ENCODE measurements at regions not wholly inside any gene's neighbourhood (a gene's known extent, or its start where the extent isn't known, plus 50 kb on each side); places are given as distances from the start of the nearest gene placed in this dataset.
"Not testable (repeated sequence)": the region's sequence is repeated elsewhere in the genome, so short reads cannot be mapped to it uniquely, and the experiment has no call there.

DNA sequence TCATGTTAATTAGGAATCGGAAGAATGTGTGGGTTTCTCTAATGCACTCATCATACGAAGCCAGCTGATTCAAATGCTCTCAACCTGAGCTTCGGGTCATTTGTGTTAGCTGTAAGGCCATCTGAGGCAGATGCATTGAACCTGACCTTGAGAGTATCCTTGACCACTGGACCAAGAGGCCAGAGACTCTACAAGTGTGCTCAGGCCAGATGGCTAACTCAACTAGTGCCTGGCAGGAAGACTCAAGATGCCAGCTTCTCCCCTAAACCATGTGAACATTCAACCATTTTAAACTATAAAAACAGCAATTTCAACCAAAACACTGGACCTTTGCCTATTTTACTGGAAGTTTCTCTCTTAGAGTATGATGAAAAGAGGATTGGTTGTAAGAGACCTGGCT, 168.6 kb upstream of the CDH4 start:
- H3K27me3 ChIP-seq (replicated peaks), result no peaks in the 10 kb centered on the region
- no peak overlapping the region for H3K4me3 ChIP-seq
- H3K4me1 ChIP-seq (replicated peaks), result no peaks in the 10 kb centered on the region
- DNase-seq (ENCODE audit: low read depth in 1 of 2, low spot score in 2 of 2), result no peak
- H3K27ac ChIP-seq, result no peak overlapping the region
- no peaks in the 10 kb centered on the region for H3K36me3 ChIP-seq
- H3K9me3 ChIP-seq (replicated peaks), result no peaks in the 10 kb centered on the region

DNA sequence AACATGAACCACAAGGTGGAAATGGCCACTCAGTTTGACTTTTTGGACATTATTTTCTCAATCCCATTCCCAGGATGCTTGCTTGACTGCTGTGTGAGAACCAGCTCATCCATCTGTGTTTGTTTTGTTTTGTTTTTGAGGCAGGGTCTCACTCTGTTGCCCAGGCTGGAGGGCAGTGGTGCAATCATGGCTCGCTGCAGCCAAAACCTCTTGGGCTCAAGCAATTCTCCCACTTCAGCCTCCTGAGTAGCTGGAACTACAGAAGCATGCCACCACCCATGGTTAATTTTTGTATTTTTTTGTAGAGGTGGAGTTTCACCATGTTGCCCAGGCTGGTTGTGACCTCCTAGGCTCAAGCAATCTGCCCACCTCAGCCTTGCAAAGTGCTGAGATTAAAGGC, 166.0 kb upstream of the CDH4 start:
- Histone ChIP-seq H3K9me3 (replicated peaks) (no peaks in the 10 kb centered on the region), H3K36me3 (no peaks in the 10 kb centered on the region), H3K4me1 (replicated peaks) (no peaks in the 10 kb centered on the region), H3K4me3 (no peak overlapping the region), H3K27me3 (replicated peaks) (no peaks in the 10 kb centered on the region), H3K27ac (no peak overlapping the region)
- no peak for DNase-seq (ENCODE audit: low read depth in 1 of 2, low spot score in 2 of 2)

DNA sequence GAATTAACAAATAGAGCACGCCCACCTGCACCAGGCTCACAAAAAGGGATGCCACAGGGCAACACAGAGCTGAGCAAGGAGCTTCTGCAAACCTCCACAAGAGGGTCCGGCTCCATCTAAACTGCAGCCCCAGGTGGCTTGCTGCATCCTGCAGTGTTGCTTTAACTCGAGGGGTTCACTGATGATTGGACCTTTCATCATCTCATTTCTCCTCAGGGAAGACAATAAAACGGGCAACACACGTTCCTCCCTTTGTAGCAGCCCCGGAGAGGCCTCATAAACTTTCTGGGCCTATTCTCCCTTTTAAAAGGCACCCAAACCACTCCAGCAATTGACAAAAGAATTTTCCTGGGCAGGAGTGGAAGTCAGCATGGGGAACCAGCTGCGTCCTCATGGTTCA, 161.5 kb upstream of the CDH4 start:
- Histone ChIP-seq H3K27me3 (replicated peaks) (no peaks in the 10 kb centered on the region), H3K36me3 (no peaks in the 10 kb centered on the region), H3K4me1 (replicated peaks) (no peaks in the 10 kb centered on the region), H3K9me3 (replicated peaks) (no peaks in the 10 kb centered on the region), H3K4me3 (no peak overlapping the region), H3K27ac (no peak overlapping the region)
- no peak for DNase-seq (ENCODE audit: low read depth in 1 of 2, low spot score in 2 of 2)

DNA sequence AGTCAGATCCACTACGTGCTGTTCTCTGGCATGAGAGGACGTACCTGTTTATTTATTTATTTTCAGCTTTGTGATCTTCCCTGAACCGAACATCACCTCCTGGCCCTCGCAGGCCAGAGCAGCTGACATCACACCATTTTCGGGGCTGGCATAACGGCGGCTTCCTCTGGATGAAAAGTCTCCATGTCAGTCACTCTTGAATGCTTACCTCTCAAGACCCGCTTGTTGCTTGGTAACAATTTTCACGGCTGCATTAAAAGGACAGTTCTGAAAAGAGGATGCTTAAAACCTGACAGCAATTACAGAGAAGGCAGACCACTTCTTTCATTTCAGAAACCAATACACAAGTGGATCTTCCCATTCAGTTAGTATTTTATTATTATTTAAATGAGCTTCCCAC, 159.8 kb upstream of the CDH4 start:
- no peak for DNase-seq (ENCODE audit: low read depth in 1 of 2, low spot score in 2 of 2)
- no peak overlapping the region for H3K27ac ChIP-seq
- no peaks in the 10 kb centered on the region for H3K9me3 ChIP-seq (replicated peaks)
- H3K27me3 ChIP-seq (replicated peaks), result no peaks in the 10 kb centered on the region
- H3K4me1 ChIP-seq (replicated peaks), result no peaks in the 10 kb centered on the region
- H3K36me3 ChIP-seq, result no peaks in the 10 kb centered on the region
- no peak overlapping the region for H3K4me3 ChIP-seq

DNA sequence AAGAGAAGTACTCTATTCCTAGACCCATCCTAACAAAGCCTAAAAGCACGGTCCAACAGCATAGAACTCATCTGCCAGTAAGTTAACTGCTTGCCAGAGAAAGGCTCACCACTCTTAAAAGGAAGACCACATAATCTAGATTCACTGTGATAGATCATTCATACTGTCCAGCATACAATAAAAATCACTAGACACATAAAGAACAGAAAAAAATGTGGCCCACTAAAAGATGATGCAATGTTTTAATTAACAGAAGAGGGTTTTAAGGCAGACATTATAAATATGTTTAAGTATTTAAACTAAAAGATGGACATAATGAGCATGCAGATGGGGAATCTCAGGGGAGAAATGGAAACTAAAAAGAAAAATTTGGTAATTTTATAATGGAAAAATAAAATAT, 157.5 kb upstream of the CDH4 start:
- no peak for DNase-seq (ENCODE audit: low read depth in 1 of 2, low spot score in 2 of 2)
- H3K4me1 ChIP-seq (replicated peaks), result no peaks in the 10 kb centered on the region
- no peaks in the 10 kb centered on the region for H3K27me3 ChIP-seq (replicated peaks)
- no peaks in the 10 kb centered on the region for H3K9me3 ChIP-seq (replicated peaks)
- H3K36me3 ChIP-seq, result no peaks in the 10 kb centered on the region
- H3K27ac ChIP-seq, result no peak overlapping the region
- no peak overlapping the region for H3K4me3 ChIP-seq

DNA sequence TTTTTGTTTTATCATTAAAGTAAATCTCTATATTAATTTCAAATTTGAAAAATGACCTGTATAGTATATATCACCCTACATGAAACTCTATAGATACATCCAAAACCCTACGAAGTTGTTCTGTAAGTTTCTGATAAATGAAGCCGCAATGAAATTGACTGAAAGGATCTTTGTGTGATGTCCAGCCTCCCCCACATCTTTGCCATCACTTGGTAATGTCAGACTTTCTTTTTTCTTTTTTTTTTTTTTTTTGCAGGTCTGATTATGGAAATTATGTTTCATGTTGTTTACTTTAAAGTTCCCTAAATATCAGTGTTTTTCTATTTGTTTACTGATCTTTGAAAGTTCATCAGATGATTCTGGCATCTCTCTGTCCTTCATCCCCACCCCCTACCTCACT, 155.6 kb upstream of the CDH4 start:
- Histone ChIP-seq H3K4me3 (no peak overlapping the region), H3K27ac (no peak overlapping the region)
- no peak for DNase-seq (ENCODE audit: low read depth in 1 of 2, low spot score in 2 of 2)

DNA sequence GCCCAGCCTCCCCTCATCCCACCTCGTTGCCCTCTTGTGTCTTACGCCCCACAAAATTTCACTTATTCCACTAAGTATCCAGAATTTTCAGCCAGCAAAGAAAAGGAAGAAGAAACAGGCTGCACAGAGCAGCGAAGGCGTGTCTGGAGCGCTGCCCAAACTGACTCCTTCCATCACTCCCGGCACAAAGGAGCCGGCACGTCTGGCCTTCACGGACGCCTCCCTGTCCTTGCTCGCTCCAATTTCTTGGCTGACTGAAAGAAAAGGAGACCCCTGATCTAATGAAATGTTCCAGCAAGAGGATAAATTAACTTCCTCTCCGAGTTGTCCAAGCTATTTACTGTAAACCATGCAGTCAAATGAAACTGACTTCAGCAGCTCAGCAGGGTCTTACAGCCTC, 152.3 kb upstream of the CDH4 start:
- H3K27me3 ChIP-seq (replicated peaks), result 0 out of 2 replicates have a peak, but pooled peaks cover 5% of the 10 kb centered on the region
- no peaks in the 10 kb centered on the region for H3K4me1 ChIP-seq (replicated peaks)
- no peaks in the 10 kb centered on the region for H3K9me3 ChIP-seq (replicated peaks)
- no peak overlapping the region for H3K27ac ChIP-seq
- H3K36me3 ChIP-seq, result no peaks in the 10 kb centered on the region
- DNase-seq (ENCODE audit: low read depth in 1 of 2, low spot score in 2 of 2), result no peak
- no peak overlapping the region for H3K4me3 ChIP-seq

More for the DNA sequence above, 155.6 kb upstream of the CDH4 start:
- H3K36me3 ChIP-seq, result no peaks in the 10 kb centered on the region
- no peaks in the 10 kb centered on the region for H3K27me3 ChIP-seq (replicated peaks)
- no peaks in the 10 kb centered on the region for H3K4me1 ChIP-seq (replicated peaks)
- H3K9me3 ChIP-seq (replicated peaks), result no peaks in the 10 kb centered on the region

DNA sequence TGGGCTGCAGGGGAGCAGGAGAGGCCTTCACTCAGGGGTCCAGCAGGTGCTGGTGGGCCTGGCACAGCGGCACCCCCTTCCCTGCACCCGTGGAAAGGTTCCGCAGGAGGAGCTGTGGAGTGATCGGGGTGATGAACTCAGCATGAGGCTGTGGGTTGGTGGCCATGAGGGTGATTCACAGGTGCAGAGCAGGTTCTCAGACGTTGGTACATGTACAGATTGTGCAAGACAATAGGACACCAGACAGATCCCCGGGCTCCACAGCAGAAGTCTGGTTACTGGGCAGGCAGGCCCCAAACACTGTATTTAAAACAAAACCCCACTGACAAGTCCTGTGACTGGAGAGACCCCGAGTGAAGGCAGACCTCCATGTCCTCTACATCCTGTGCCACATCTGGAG, 151.6 kb upstream of the CDH4 start:
- no peak for DNase-seq (ENCODE audit: low read depth in 1 of 2, low spot score in 2 of 2)
- H3K4me1 ChIP-seq (replicated peaks), result no peaks in the 10 kb centered on the region
- H3K4me3 ChIP-seq, result no peak overlapping the region
- no peaks in the 10 kb centered on the region for H3K9me3 ChIP-seq (replicated peaks)
- 0 out of 2 replicates have a peak, but pooled peaks cover 5% of the 10 kb centered on the region for H3K27me3 ChIP-seq (replicated peaks)
- no peaks in the 10 kb centered on the region for H3K36me3 ChIP-seq
- H3K27ac ChIP-seq, result no peak overlapping the region

DNA sequence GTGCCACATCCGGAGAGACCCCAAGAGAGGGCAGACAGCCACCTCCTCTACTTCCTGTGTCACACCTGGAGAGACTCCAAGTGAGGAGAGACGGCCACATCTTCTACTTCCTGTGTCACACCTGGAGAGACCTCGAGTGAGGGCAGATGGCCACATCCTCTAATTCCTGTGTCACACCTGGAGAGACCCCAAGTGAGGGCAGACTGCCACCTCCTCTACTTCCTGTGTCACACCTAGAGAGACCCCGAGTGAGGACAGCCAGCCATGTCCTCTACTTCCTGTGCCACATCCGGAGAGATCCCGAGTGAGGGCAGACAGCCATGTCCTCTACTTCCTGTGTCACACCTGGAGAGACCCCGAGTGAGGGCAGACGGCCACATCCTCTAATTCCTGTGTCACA, 150.7 kb upstream of the CDH4 start:
- H3K36me3 ChIP-seq, H3K4me3 ChIP-seq: not testable (repeated sequence)

DNA sequence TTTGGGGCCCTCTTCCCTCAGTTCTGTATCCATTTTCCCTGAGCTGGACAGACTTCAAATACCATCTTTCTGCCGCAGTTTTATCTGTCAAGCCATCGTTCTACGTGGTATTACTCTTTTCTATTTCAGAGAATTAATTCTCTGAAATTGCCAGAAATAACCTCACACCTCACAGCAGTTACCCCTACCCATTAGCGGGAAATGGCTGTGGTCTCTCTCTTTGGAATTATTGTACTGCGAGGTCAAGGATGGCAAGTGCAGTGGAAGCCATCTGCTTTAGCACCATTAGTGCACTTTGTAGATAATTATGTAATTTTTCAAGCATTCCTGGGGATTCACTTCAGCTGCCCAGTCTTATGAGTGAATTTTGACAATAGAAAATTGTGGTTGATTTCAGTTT, 147.8 kb upstream of the CDH4 start:
- no peaks in the 10 kb centered on the region for H3K36me3 ChIP-seq
- DNase-seq (ENCODE audit: low read depth in 1 of 2, low spot score in 2 of 2), result no peak
- 0 out of 2 replicates have a peak, but pooled peaks cover 5% of the 10 kb centered on the region for H3K27me3 ChIP-seq (replicated peaks)
- H3K4me3 ChIP-seq, result no peak overlapping the region
- H3K4me1 ChIP-seq (replicated peaks), result no peaks in the 10 kb centered on the region
- no peak overlapping the region for H3K27ac ChIP-seq
- no peaks in the 10 kb centered on the region for H3K9me3 ChIP-seq (replicated peaks)

More for the DNA sequence above, 150.7 kb upstream of the CDH4 start:
- not testable (repeated sequence) for H3K4me1 ChIP-seq (replicated peaks); H3K27me3 ChIP-seq (replicated peaks); DNase-seq (ENCODE audit: low read depth in 1 of 2, low spot score in 2 of 2); H3K27ac ChIP-seq; H3K9me3 ChIP-seq (replicated peaks)

DNA sequence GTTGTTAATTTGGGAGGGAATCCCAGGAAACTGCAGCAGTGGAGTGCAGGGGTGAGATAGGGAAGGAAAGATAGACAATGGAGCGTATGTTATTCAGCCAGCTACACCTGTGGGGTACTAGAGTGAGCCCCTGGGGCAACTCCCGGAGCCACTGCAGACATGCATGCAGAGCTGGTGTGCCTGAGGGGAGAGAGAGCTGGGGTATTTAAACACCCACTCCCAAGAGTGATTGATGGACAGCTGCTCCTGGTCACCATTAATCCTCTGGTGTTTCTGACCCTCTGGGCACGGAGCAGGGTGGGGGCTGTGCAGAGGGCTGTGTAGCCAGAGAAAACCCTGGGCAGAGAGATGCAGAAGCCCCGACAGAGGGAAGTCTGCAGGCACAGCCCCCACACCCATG, 146.7 kb upstream of the CDH4 start:
- Histone ChIP-seq H3K36me3 (no peaks in the 10 kb centered on the region), H3K4me1 (replicated peaks) (no peaks in the 10 kb centered on the region), H3K27ac (no peak overlapping the region), H3K27me3 (replicated peaks) (0 out of 2 replicates have a peak, but pooled peaks cover 5% of the 10 kb centered on the region), H3K9me3 (replicated peaks) (no peaks in the 10 kb centered on the region), H3K4me3 (no peak overlapping the region)
- no peak for DNase-seq (ENCODE audit: low read depth in 1 of 2, low spot score in 2 of 2)

DNA sequence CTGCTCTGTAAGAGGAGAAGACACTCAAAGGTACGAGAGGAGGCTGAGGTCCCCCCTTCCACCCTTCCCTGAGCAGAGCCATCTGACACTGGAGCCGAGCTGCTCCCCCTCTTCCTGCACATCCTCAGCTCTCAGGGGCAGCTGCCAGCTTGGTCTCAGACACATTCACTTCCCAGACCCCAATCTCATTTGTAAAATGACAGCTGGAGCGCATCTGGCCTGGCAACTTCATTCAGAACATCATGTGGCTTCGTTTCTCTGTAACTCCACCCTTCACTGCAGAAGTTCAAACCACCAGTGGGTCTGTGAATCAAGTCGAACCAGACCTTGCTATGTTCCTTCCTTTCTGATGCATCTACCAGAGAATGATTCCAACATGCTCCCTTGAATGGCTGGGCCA, 145.6 kb upstream of the CDH4 start:
- Histone ChIP-seq H3K9me3 (replicated peaks) (no peaks in the 10 kb centered on the region), H3K4me1 (replicated peaks) (no peaks in the 10 kb centered on the region), H3K4me3 (no peak overlapping the region), H3K27ac (no peak overlapping the region), H3K27me3 (replicated peaks) (0 out of 2 replicates have a peak, but pooled peaks cover 5% of the 10 kb centered on the region), H3K36me3 (no peaks in the 10 kb centered on the region)
- DNase-seq (ENCODE audit: low read depth in 1 of 2, low spot score in 2 of 2), result no peak

DNA sequence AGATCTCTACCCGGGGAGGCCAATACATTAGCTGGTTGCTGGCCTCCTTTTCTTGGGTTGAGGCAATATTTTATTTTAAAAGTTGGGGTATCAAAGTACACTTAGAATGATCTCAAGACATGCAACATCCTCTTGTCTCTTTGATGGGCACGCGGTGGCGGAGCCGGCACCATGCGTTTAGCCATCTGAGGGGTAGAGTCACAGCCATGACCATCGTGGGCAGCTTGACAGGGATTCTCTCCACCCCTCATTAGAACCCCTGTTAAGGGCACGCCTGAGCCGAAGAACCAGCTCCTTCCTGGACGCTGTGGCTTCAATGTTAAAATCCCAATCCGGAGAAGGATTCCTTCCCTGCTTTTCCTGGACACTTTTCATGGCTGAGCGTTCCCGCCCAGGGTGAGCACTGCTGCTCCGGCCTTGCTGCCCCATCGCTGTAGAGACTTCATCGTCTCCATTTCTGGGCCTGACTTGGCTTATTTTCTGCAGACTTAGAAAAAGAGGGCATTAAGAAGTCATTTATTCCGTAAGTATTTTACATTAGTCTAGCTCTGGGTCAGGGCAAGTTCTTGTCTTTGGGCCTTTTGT, 142.7 kb upstream of the CDH4 start:
- no peak overlapping the region for H3K27ac ChIP-seq

DNA sequence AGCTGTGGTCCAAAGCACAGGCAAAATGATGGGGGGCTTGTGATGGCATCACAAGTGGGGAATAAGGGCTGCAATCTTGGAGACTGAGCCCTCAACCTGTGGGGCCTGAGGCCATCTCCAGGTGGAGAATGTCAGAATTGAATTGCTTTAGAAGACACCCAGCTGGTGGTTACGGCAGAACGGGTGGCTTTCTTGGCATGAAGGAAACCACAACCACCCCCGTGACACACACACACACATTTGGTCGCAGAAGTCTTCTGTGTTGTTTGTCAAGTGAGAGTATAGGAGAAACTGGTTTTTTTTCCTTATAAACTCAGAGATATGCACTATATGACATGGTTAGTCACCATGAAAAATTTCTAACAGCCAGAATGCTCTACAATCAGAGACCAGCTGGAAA, 139.5 kb upstream of the CDH4 start:
- H3K4me1 ChIP-seq (replicated peaks), result peaks cover 5% of the 10 kb centered on the region
- DNase-seq (ENCODE audit: low read depth in 1 of 2, low spot score in 2 of 2), result no peak
- no peaks in the 10 kb centered on the region for H3K9me3 ChIP-seq (replicated peaks)
- no peaks in the 10 kb centered on the region for H3K27me3 ChIP-seq (replicated peaks)
- no peaks in the 10 kb centered on the region for H3K36me3 ChIP-seq
- no peak overlapping the region for H3K4me3 ChIP-seq
- H3K27ac ChIP-seq, result no peak overlapping the region

More for the DNA sequence above, 142.7 kb upstream of the CDH4 start:
- no peaks in the 10 kb centered on the region for H3K9me3 ChIP-seq (replicated peaks)
- H3K27me3 ChIP-seq (replicated peaks), result 0 out of 2 replicates have a peak, but pooled peaks cover under 1% of the 10 kb centered on the region
- no peak overlapping the region for H3K4me3 ChIP-seq
- H3K36me3 ChIP-seq, result no peaks in the 10 kb centered on the region
- no peak for DNase-seq (ENCODE audit: low read depth in 1 of 2, low spot score in 2 of 2)
- H3K4me1 ChIP-seq (replicated peaks), result no peaks in the 10 kb centered on the region

DNA sequence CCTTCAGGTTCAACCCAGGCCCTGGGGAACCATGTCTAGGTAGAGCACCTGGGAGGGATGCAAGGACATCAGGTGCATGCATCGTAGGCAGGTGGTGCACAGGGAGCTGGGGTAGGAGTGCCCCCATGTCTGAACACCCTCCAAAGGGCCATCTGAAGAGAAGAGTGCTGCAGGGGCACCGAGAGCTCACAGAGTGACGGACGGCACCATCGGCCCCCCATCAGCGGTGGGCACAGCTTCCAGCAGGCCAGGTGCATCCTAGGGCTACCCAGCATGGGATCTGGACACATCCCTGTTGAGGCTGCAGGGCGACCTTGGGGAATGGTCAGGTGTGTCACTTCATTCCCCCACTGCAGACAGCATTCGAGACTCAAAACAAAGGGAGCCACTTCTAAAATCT, 138.3 kb upstream of the CDH4 start:
- H3K9me3 ChIP-seq (replicated peaks), result no peaks in the 10 kb centered on the region

More for the DNA sequence above, 138.3 kb upstream of the CDH4 start:
- Histone ChIP-seq H3K4me3 (no peak overlapping the region), H3K27ac (no peak overlapping the region), H3K4me1 (replicated peaks) (peaks cover 16% of the 10 kb centered on the region), H3K36me3 (no peaks in the 10 kb centered on the region), H3K27me3 (replicated peaks) (no peaks in the 10 kb centered on the region)
- DNase-seq (ENCODE audit: low read depth in 1 of 2, low spot score in 2 of 2), result no peak
